Astrocyte of the spinal cord (primary cell): ENCODE measurements at regions not wholly inside any gene's neighbourhood (a gene's known extent, or its start where the extent isn't known, plus 50 kb on each side); places are given as distances from the start of the nearest gene placed in this dataset.
"Not testable (repeated sequence)": the region's sequence is repeated elsewhere in the genome, so short reads cannot be mapped to it uniquely, and the experiment has no call there.

Experiments
- DNase-seq: peaks from one replicate; pipeline ENCODE4 v3.0.0; 2011; ENCODE audit warnings: low read depth, low spot score
- H3K4me3 ChIP-seq: 2 replicates; pipeline ENCODE4 v1.5.1; 2011; ENCODE audit warnings: low read depth, mild to moderate bottlenecking, low read length, moderate library complexity
- CTCF ChIP-seq: IDR thresholded peaks from 2 replicates; pipeline ENCODE4 v1.5.1; 2012; ENCODE audit warnings: low read depth, mild to moderate bottlenecking, low read length, inconsistent platforms
- in situ Hi-C: cut with HindIII; loops from 2 replicates; pipeline ENCODE4 v1.10.0; 2017; ENCODE audit warnings: low sequenced_read_pairs

GRCh38 chr18:2240311-2240705 lies 331.0 kb downstream of the METTL4 start:
- in situ Hi-C loops: no loop called here
- no peak overlapping the region for H3K4me3 ChIP-seq
- no peak for TF ChIP-seq CTCF
- no peak for DNase-seq

- in situ Hi-C loops: no loop called here
These were observed 326.7 kb downstream of the METTL4 start for GRCh38 chr18:2244641-2245040.

GRCh38 chr18:2247101-2247500 lies 324.2 kb downstream of the METTL4 start:
- DNase-seq, H3K4me3 ChIP-seq, in situ Hi-C loops: not testable (repeated sequence)

More at GRCh38 chr18:2244641-2245040, 326.7 kb downstream of the METTL4 start:
- no peak for DNase-seq
- H3K4me3 ChIP-seq: no peak overlapping the region
- no peak for TF ChIP-seq CTCF

GRCh38 chr18:2254977-2255376 lies 316.3 kb downstream of the METTL4 start:
- in situ Hi-C loops: no loop called here
- no peak for TF ChIP-seq CTCF
- no peak overlapping the region for H3K4me3 ChIP-seq
- no peak for DNase-seq

- no peak for TF ChIP-seq CTCF
- in situ Hi-C loops: no loop called here
These were observed 314.7 kb downstream of the METTL4 start for GRCh38 chr18:2256577-2256976.

GRCh38 chr18:2258954-2259353 lies 312.4 kb downstream of the METTL4 start:
- TF ChIP-seq CTCF: no peak
- no peak overlapping the region for H3K4me3 ChIP-seq
- no peak for DNase-seq
- in situ Hi-C loops: no loop called here

More at GRCh38 chr18:2256577-2256976, 314.7 kb downstream of the METTL4 start:
- DNase-seq: no peak
- H3K4me3 ChIP-seq: no peak overlapping the region

- no peak for DNase-seq
- no peak overlapping the region for H3K4me3 ChIP-seq
- in situ Hi-C loops: no loop called here
- TF ChIP-seq CTCF: no peak
These were observed 307.9 kb downstream of the METTL4 start for GRCh38 chr18:2263303-2263890.
